Body of pancreas (tissue), 4 donors: ENCODE measurements at regions not wholly inside any gene's neighbourhood (a gene's known extent, or its start where the extent isn't known, plus 50 kb on each side); places are given as distances from the start of the nearest gene placed in this dataset.

Source experiments
- ATAC-seq: fragments of 150-250 bp; one replicate; pipeline ENCODE4 v1.9.1; 2016
- DNase-seq, 4 donors: peaks; one replicate each; pipeline ENCODE4 v3.0.0-alpha.2; 2019
- H3K27ac ChIP-seq, 4 donors: fragments of 200-600 bp; sonication (generic); 1 replicate in 3 of 4; 2 replicates in 1 of 4; pipeline versions ENCODE4 v1.5.1 to v1.6.1; 2016 to 2019; ENCODE audit warnings: mild to moderate bottlenecking in 1 of 4, mixed read lengths in 1 of 4, moderate library complexity in 1 of 4
- H3K27me3 ChIP-seq, 2 donors: fragments of 200-600 bp; sonication (generic); one replicate each; pipeline ENCODE4 v1.6.0; 2016; ENCODE audit warnings: mild to moderate bottlenecking in 1 of 2
- H3K36me3 ChIP-seq, 2 donors: fragments of 200-600 bp; sonication (generic); replicated peaks in 1 of 2; 2 replicates each; pipeline ENCODE4 v1.5.1; 2016; ENCODE audit warnings: low read depth in 2 of 2; ENCODE audit not compliant: insufficient read depth in 1 of 2
- H3K4me1 ChIP-seq: fragments of 200-600 bp; sonication (generic); one replicate; pipeline ENCODE4 v1.6.0; 2016
- H3K4me3 ChIP-seq, 2 donors: fragments of 200-600 bp; sonication (generic); 1 replicate in 1 of 2; 2 replicates in 1 of 2; pipeline ENCODE4 v1.5.1; 2016 to 2019
- H3K9me3 ChIP-seq, 3 donors: fragments of 200-600 bp; sonication (generic); 1 replicate in 2 of 3; 2 replicates in 1 of 3; pipeline ENCODE4 v1.5.1; 2016
- POLR2A ChIP-seq, 3 donors: fragments of 450-650 bp; IDR thresholded peaks; one replicate each; pipeline ENCODE4 v1.6.1; 2016; ENCODE audit warnings: antibody characterized with exemption in 3 of 3, mild to moderate bottlenecking in 2 of 3
- WGBS, 2 donors: methylation state at CpG; one replicate each; pipeline ENCODE4 v1.1.5; 2017; 5-methylcytosine and 5-hydroxymethylcytosine counted together
- intact Hi-C: fragments of 100-400 bp; cut with DNase I; formaldehyde crosslinking; loops from one replicate; pipeline ENCODE4 v1.15.1; 2023
- TF ChIP-seq, protein P1 (sequence below), 7 experiments: fragments of 450-650 bp in 4 of 7; fragments of 200-600 bp in 3 of 7; sonication (generic) in 3 of 7; IDR thresholded peaks; one replicate each; pipeline ENCODE4 v1.5.1; 2016 to 2019; ENCODE audit warnings: antibody characterized with exemption in 7 of 7

DNA sequence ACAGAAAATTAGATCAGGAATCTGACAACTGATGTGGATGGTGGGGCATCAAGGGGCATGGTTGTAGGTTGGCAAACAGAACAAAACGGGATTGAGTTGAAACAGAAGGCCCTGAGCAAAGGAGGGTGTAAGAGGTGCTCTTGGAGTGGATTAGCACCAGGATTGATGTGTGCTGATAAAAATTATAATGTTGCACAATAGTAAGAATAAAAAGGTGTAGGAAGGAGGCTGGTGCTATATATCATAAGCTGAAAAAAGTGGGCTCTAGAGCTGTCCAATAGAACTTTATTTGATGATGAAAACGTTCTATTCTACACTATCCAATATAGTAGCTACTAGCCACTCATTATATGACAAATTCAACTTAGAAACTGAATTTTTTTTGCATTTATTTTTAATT is 263.1 kb upstream of the GYPC start:
- Histone ChIP-seq H3K4me1 (no peaks in the 10 kb centered on the region), H3K36me3 (no peaks in the 10 kb centered on the region), H3K27ac (no peak overlapping the region), H3K4me3 (no peak overlapping the region), H3K9me3 (no peaks in the 10 kb centered on the region), H3K27me3 (no peaks in the 10 kb centered on the region)
- no peak for TF ChIP-seq POLR2A (IDR thresholded peaks at IDR 0.05)
- TF ChIP-seq, protein P1, sequence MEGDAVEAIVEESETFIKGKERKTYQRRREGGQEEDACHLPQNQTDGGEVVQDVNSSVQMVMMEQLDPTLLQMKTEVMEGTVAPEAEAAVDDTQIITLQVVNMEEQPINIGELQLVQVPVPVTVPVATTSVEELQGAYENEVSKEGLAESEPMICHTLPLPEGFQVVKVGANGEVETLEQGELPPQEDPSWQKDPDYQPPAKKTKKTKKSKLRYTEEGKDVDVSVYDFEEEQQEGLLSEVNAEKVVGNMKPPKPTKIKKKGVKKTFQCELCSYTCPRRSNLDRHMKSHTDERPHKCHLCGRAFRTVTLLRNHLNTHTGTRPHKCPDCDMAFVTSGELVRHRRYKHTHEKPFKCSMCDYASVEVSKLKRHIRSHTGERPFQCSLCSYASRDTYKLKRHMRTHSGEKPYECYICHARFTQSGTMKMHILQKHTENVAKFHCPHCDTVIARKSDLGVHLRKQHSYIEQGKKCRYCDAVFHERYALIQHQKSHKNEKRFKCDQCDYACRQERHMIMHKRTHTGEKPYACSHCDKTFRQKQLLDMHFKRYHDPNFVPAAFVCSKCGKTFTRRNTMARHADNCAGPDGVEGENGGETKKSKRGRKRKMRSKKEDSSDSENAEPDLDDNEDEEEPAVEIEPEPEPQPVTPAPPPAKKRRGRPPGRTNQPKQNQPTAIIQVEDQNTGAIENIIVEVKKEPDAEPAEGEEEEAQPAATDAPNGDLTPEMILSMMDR (IDR thresholded peaks at IDR 0.05), result no peak
- WGBS, 2 donors, result 54 to 69% methylated on average over 2 of the region's 2 CpGs
- intact Hi-C loops, result no loop called here
- DNase-seq, result no peak
- no peak for ATAC-seq

DNA sequence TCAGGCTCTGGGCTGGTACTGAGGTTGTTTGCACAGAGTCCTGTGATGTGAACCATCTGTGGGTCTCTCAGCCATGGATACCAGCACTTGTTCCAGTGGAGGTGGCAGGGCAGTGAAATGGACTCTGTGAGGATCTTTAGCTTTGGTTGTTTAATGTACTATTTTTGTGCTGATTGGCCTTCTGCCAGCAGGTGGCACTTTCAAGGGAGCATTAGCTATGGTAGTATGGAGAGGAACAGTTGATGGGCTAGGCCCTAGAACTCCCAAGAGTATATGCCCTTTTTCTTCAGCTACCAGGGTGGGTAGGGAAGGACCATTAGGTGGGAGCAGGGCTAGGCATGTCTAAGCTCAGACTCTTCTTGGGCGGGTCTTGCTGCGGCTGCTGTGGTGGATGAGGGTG is 257.0 kb upstream of the GYPC start:
- 85 to 95% methylated on average over 2 of the region's 2 CpGs for WGBS, 2 donors
- Histone ChIP-seq H3K9me3 (no peaks in the 10 kb centered on the region), H3K27me3 (no peaks in the 10 kb centered on the region), H3K27ac (no peak overlapping the region), H3K36me3 (no peaks in the 10 kb centered on the region), H3K4me1 (no peaks in the 10 kb centered on the region), H3K4me3 (no peak overlapping the region)
- no peak for DNase-seq
- no peak for ATAC-seq
- no peak for TF ChIP-seq POLR2A (IDR thresholded peaks at IDR 0.05)
- intact Hi-C loops, result no loop called here

DNA sequence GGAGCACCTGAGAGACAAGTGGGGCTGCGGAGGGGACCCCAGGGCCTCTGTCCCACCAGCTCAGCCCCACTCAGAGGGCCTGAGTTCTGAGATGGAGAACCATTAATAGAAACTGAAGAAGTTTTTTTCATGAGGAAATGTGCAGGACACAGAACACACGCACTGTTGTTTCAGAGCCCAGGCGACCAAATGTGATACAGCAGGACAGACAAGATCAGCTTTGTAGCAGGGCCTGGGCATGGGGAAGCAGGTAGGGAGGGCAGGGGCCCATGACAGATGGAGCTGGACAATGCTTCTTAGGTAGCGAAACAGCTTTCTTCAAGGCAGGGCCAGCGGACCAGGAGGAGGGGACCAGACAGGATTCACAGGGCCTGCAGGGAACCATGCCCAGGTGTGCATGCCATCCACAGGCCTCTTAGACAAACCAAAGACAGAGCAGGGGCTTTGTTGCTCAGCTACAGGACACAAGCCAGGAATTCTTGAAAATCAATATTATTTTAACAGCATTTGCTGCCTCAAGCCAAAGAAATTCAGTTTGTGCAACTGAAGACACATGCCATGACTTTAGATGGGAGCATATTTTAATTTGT is 252.8 kb upstream of the GYPC start:
- intact Hi-C loops, result no loop called here
- H3K4me1 ChIP-seq, result no peaks in the 10 kb centered on the region
- ATAC-seq (peak; percentile 48), DNase-seq (no peak)
- no peaks in the 10 kb centered on the region for H3K9me3 ChIP-seq
- no peaks in the 10 kb centered on the region for H3K27me3 ChIP-seq
- H3K4me3 ChIP-seq, result no peak overlapping the region
- H3K27ac ChIP-seq, result peak overlapping the region in 3 of 4 donors; percentile 1 to 23 (median 16)
- TF ChIP-seq POLR2A (IDR thresholded peaks at IDR 0.05), result no peak
- TF ChIP-seq, protein P1 (IDR thresholded peaks at IDR 0.05), result no peak
- H3K36me3 ChIP-seq, result no peaks in the 10 kb centered on the region
- 56 to 79% methylated on average over 5 of the region's 5 CpGs for WGBS, 2 donors

DNA sequence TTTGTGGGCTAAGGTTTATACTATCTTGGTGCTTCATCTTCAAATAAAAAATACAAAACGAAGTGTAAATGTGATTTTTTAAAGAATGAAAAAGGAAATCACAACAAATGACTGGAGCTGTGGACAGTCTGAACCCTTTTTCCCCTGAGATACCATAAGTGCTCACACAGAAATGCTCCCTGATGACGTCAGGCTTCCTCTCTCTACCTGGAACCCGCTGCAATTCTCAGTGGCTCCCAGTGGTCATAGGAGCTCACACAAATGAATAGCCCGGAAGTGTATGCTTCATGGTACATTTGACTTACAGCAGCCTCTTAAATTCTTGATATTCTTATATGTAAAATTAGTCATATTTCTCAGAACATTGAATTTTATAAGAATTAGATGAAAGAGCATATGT is 249.7 kb upstream of the GYPC start:
- Histone ChIP-seq H3K9me3 (no peaks in the 10 kb centered on the region), H3K4me1 (peaks cover 11% of the 10 kb centered on the region), H3K27me3 (no peaks in the 10 kb centered on the region), H3K27ac (no peak overlapping the region), H3K4me3 (no peak overlapping the region), H3K36me3 (no peaks in the 10 kb centered on the region)
- intact Hi-C loops, result no loop called here
- ATAC-seq (no peak), DNase-seq (no peak)
- WGBS, 2 donors, result 75 to 84% methylated on average over 4 of the region's 4 CpGs
- TF ChIP-seq, protein P1 (IDR thresholded peaks at IDR 0.05), result no peak
- TF ChIP-seq POLR2A (IDR thresholded peaks at IDR 0.05), result no peak

DNA sequence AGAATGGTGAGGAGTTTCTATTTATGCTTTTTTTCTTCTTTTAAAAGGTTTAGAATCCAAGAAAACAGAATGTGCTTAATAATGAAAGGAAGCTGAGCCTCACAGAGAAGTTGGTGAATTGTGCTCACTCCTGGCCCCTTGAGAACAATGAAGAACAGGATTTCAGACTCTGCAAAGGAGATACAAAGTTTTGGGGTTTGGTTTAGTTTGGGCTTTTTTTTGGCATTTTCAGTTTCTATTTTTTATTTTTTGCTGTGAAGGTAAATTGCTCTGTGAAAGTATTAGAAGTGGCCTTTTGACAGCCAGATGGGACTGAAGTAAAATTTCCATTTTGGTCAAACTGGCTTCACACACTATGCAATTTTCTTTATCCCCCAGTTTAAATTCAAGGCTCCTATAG is 247.3 kb upstream of the GYPC start:
- Histone ChIP-seq H3K4me1 (peaks cover 11% of the 10 kb centered on the region), H3K4me3 (no peak overlapping the region), H3K9me3 (no peaks in the 10 kb centered on the region), H3K36me3 (no peaks in the 10 kb centered on the region), H3K27me3 (no peaks in the 10 kb centered on the region), H3K27ac (no peak overlapping the region)
- TF ChIP-seq, protein P1 (IDR thresholded peaks at IDR 0.05), result no peak
- no peak for TF ChIP-seq POLR2A (IDR thresholded peaks at IDR 0.05)
- intact Hi-C loops, result no loop called here
- ATAC-seq, result no peak
- no peak for DNase-seq
